PC-9 (cell line): ENCODE measurements at regions not wholly inside any gene's neighbourhood (a gene's known extent, or its start where the extent isn't known, plus 50 kb on each side); places are given as distances from the start of the nearest gene placed in this dataset.

Experiments used
- EZH2 ChIP-seq: fragments of 200-600 bp; sonication (generic); IDR thresholded peaks from 2 replicates; pipeline ENCODE4 v1.8.0; 2017; ENCODE audit warnings: antibody characterized with exemption, low read depth
- TF ChIP-seq, protein P1 (sequence below): fragments of 200-600 bp; sonication (generic); conservative IDR thresholded peaks from 2 replicates; pipeline ENCODE4 v1.6.1; 2017; ENCODE audit warnings: mixed run types, antibody characterized with exemption, mild to moderate bottlenecking, moderate library complexity

DNA sequence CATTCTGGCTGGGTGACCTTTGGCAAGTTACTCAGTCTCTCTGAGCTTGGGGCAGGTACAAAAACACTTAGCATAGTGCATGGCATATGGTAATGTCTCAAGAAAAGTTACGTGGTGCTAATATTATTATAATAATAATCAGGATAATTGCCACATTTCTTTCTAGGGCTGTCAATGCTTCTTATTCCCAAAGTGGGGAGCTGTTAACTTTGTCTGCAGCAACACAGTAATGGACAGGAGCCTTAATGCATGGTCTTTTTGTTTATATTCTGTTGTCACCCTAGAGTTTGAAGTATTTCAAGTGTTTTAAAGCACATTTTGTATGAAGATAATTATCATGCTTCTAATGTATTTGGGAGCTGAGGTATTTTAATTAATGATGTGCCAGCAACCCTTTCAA lies 121.8 kb downstream of the FHIP1A start:
- TF ChIP-seq, protein P1, sequence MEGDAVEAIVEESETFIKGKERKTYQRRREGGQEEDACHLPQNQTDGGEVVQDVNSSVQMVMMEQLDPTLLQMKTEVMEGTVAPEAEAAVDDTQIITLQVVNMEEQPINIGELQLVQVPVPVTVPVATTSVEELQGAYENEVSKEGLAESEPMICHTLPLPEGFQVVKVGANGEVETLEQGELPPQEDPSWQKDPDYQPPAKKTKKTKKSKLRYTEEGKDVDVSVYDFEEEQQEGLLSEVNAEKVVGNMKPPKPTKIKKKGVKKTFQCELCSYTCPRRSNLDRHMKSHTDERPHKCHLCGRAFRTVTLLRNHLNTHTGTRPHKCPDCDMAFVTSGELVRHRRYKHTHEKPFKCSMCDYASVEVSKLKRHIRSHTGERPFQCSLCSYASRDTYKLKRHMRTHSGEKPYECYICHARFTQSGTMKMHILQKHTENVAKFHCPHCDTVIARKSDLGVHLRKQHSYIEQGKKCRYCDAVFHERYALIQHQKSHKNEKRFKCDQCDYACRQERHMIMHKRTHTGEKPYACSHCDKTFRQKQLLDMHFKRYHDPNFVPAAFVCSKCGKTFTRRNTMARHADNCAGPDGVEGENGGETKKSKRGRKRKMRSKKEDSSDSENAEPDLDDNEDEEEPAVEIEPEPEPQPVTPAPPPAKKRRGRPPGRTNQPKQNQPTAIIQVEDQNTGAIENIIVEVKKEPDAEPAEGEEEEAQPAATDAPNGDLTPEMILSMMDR = no peak
- no peak for TF ChIP-seq EZH2
